HepG2 (cell line): ENCODE measurements at regions not wholly inside any gene's neighbourhood (a gene's known extent, or its start where the extent isn't known, plus 50 kb on each side); places are given as distances from the start of the nearest gene placed in this dataset.

Experiments
- ATAC-seq: fragments of 200-7000 bp; cut with Tn5 transposase; 3 replicates; pipeline ENCODE4 v1.9.1; 2020; ENCODE audit warnings: mild to moderate bottlenecking, moderate library complexity
- BruUV-seq: library from RNA; stranded (reverse); fragments of 400-500 nt; replicated peaks from 2 replicates; lab custom pipeline; 2021; lab: Mats Ljungman, UMichigan
- CTCF ChIA-PET: fragments of 300-600 bp; formaldehyde crosslinking; extraction: SDS; loops from one replicate; lab custom pipeline; 2021; ENCODE audit warnings: low total read pairs, inconsistent platforms, low intra/inter-chr PET ratio; lab: Yijun Ruan, JAX
- POLR2A ChIA-PET: fragments of 350-600 bp; sonication (Branson Sonifier 250); formaldehyde crosslinking; loops from one replicate; lab custom pipeline; 2020; ENCODE audit warnings: antibody characterized with exemption, inconsistent platforms; lab: Yijun Ruan, JAX
- DNase-seq: peaks from one replicate; pipeline ENCODE4 v3.0.0-alpha.2; 2015; ENCODE audit warnings: low spot score
- FAIRE-seq: peaks from 3 replicates; lab custom pipeline; 2011; peaks lifted over from hg19 to GRCh38; lab: Jason Lieb, UNC
- H2AFZ ChIP-seq: one replicate; pipeline ENCODE4 v1.6.1; 2011; ENCODE audit warnings: low read length, inconsistent platforms
- H3K27ac ChIP-seq: fragments of 300-600 bp; 3 replicates; pipeline ENCODE4 v1.8.0; 2011; ENCODE audit warnings: mixed run types, mild to moderate bottlenecking, mixed read lengths, low read length, inconsistent platforms; ENCODE audit not compliant: insufficient read depth; ENCODE audit errors: extremely low read length
- H3K27me3 ChIP-seq, 2 experiments: fragments of 200-600 bp in 1 of 2; 2 replicates in 1 of 2; 3 replicates in 1 of 2; pipeline versions ENCODE4 v1.6.0 to v1.8.0; 2011; ENCODE audit warnings: low read length in 2 of 2, mild to moderate bottlenecking in 2 of 2, moderate library complexity in 2 of 2, inconsistent platforms in 1 of 2; ENCODE audit not compliant: insufficient read depth in 2 of 2, control insufficient read depth in 1 of 2
- H3K36me3 ChIP-seq, 2 experiments: fragments of 200-600 bp in 1 of 2; replicated peaks in 1 of 2; 2 replicates in 1 of 2; 3 replicates in 1 of 2; pipeline versions ENCODE4 v1.5.1 to v1.8.0; 2011; ENCODE audit warnings: low read length in 2 of 2, inconsistent platforms in 1 of 2; ENCODE audit not compliant: insufficient read depth in 2 of 2, control insufficient read depth in 1 of 2
- H3K4me1 ChIP-seq: 2 replicates; pipeline ENCODE4 v1.5.1; 2012; ENCODE audit warnings: low read length, inconsistent platforms; ENCODE audit not compliant: insufficient read depth
- H3K4me2 ChIP-seq: 2 replicates; pipeline ENCODE4 v1.6.0; 2011; ENCODE audit warnings: low read depth, low read length, inconsistent platforms
- H3K4me3 ChIP-seq, 3 experiments: fragments of 200-600 bp in 1 of 3; sonication (generic), shearing (Covaris generic) in 1 of 3; replicated peaks in 1 of 3; 2 replicates each; pipeline ENCODE4 v1.5.1; 2011 to 2016; ENCODE audit warnings: low read length in 3 of 3, inconsistent platforms in 2 of 3, low read depth in 2 of 3, mild to moderate bottlenecking in 2 of 3, control low read depth in 1 of 3, mixed read lengths in 1 of 3; ENCODE audit not compliant: insufficient read depth in 1 of 3
- H3K79me2 ChIP-seq: one replicate; pipeline ENCODE4 v1.6.1; 2011; ENCODE audit warnings: low read length, inconsistent platforms; ENCODE audit not compliant: insufficient read depth
- H3K9ac ChIP-seq: 2 replicates; pipeline ENCODE4 v1.6.0; 2011; ENCODE audit warnings: mild to moderate bottlenecking, low read depth, low read length, inconsistent platforms; ENCODE audit not compliant: insufficient read depth
- H3K9me3 ChIP-seq: 2 replicates; pipeline ENCODE4 v1.5.1; 2012; ENCODE audit warnings: mild to moderate bottlenecking, low read length
- H4K20me1 ChIP-seq: 2 replicates; pipeline ENCODE4 v1.6.0; 2011; ENCODE audit warnings: inconsistent platforms, mild to moderate bottlenecking, low read length, moderate library complexity; ENCODE audit not compliant: insufficient read depth
- CENPBD1 ChIP-seq: sonication (generic); formaldehyde crosslinking; IDR thresholded peaks from 2 replicates; pipeline ENCODE4 v1.8.0; 2022; ENCODE audit warnings: missing genetic modification reagents, low read depth, mild to moderate bottlenecking, borderline replicate concordance
- GMEB2 ChIP-seq: IDR thresholded peaks from 2 replicates; pipeline ENCODE4 v1.6.1; 2016; ENCODE audit warnings: missing biosample characterization, missing genetic modification reagents, low read depth
- MEIS1 ChIP-seq: sonication (generic); formaldehyde crosslinking; IDR thresholded peaks from 2 replicates; pipeline ENCODE4 v1.9.0; 2021; ENCODE audit warnings: mild to moderate bottlenecking, missing genetic modification reagents, moderate library complexity, borderline replicate concordance
- NFIC ChIP-seq: IDR thresholded peaks from 2 replicates; pipeline ENCODE4 v1.6.1; 2012; ENCODE audit warnings: mild to moderate bottlenecking, low read length, inconsistent platforms
- PRDM15 ChIP-seq: sonication (generic); formaldehyde crosslinking; IDR thresholded peaks from 2 replicates; pipeline ENCODE4 v1.4.0; 2020; ENCODE audit warnings: missing genetic modification reagents
- ZBTB10 ChIP-seq: sonication (generic); formaldehyde crosslinking; IDR thresholded peaks from 2 replicates; pipeline ENCODE4 v1.4.0; 2020; ENCODE audit warnings: missing genetic modification reagents, borderline replicate concordance
- ZBTB3 ChIP-seq: sonication (generic); formaldehyde crosslinking; IDR thresholded peaks from 2 replicates; pipeline ENCODE4 v1.4.0; 2020; ENCODE audit warnings: low read depth, mild to moderate bottlenecking, moderate library complexity, missing genetic modification reagents, borderline replicate concordance
- ZNF510 ChIP-seq: sonication (generic); formaldehyde crosslinking; IDR thresholded peaks from 2 replicates; pipeline ENCODE4 v1.4.0; 2020; ENCODE audit warnings: low read depth, mild to moderate bottlenecking, missing genetic modification reagents
- ZSCAN25 ChIP-seq: sonication (generic); formaldehyde crosslinking; IDR thresholded peaks from 2 replicates; pipeline ENCODE4 v1.8.0; 2022; ENCODE audit warnings: mild to moderate bottlenecking, missing genetic modification reagents
- ZSCAN5A ChIP-seq: sonication (generic); formaldehyde crosslinking; IDR thresholded peaks from 2 replicates; pipeline ENCODE4 v1.8.0; 2022; ENCODE audit warnings: mild to moderate bottlenecking, missing genetic modification reagents, borderline replicate concordance
- WGBS: methylation state at CpG from one replicate; pipeline ENCODE4 v1.1.6; 2017; ENCODE audit warnings: low lambda C conversion rate; 5-methylcytosine and 5-hydroxymethylcytosine counted together
- in situ Hi-C: cut with HindIII; loops from 2 replicates; pipeline ENCODE4 v1.10.0; 2017; ENCODE audit warnings: low pct_unique_long_range_greater_than_20kb; ENCODE audit not compliant: extremely low pct_ligation_motif_present
- intact Hi-C: fragments of 100-400 bp; cut with micrococcal nuclease; formaldehyde crosslinking; loops from one replicate; pipeline ENCODE4 v1.10.0; 2022; ENCODE audit not compliant: unreplicated experiment

- POLR2A ChIA-PET = no interaction called here
- no peaks in the 10 kb centered on the region for H3K4me1 ChIP-seq
- BruUV-seq = no TSS peak
Observed at GRCh38 chr16:62872339-62872738, 836.1 kb upstream of the CDH8 start.

More at GRCh38 chr16:62872339-62872738, 836.1 kb upstream of the CDH8 start:
- in situ Hi-C loops (no loop called here), intact Hi-C loops (no loop called here)
- H3K79me2 ChIP-seq = no peaks in the 10 kb centered on the region
- H3K4me2 ChIP-seq = no peak overlapping the region
- no peak overlapping the region for H3K9ac ChIP-seq
- WGBS = 0% methylated on average over 1 of the region's 1 CpG
- H3K36me3 ChIP-seq = no peaks in the 10 kb centered on the region
- H3K27me3 ChIP-seq = no peaks in the 10 kb centered on the region
- H4K20me1 ChIP-seq = no peaks in the 10 kb centered on the region
- H3K4me3 ChIP-seq = no peak overlapping the region
- no peak for DNase-seq
- no peak for ATAC-seq
- H3K27ac ChIP-seq = no peak overlapping the region
- no peak for FAIRE-seq
- CTCF ChIA-PET = no interaction called here
- no peak overlapping the region for H2AFZ ChIP-seq
- H3K9me3 ChIP-seq = peaks cover 48% of the 10 kb centered on the region
- TF ChIP-seq ZSCAN25 (CRISPR knock-in tag) (no peak), ZBTB10 (CRISPR knock-in tag) (no peak), GMEB2 (CRISPR knock-in tag) (no peak), CENPBD1 (no peak), NFIC (no peak), ZBTB3 (CRISPR knock-in tag) (no peak), PRDM15 (CRISPR knock-in tag) (no peak), ZNF510 (no peak), ZSCAN5A (no peak), MEIS1 (CRISPR knock-in tag) (no peak)
